ENCODE measurements at regions not wholly inside any gene's neighbourhood (a gene's known extent, or its start where the extent isn't known, plus 50 kb on each side); places are given as distances from the start of the nearest gene placed in this dataset.
A peak's percentile ranks its signal among the peaks of the same experiment; 100 is the strongest.

GRCh38 chr12:67427336-67427735 lies 158.2 kb downstream of the CAND1 start:
- no peak for DNase-seq

DNA sequence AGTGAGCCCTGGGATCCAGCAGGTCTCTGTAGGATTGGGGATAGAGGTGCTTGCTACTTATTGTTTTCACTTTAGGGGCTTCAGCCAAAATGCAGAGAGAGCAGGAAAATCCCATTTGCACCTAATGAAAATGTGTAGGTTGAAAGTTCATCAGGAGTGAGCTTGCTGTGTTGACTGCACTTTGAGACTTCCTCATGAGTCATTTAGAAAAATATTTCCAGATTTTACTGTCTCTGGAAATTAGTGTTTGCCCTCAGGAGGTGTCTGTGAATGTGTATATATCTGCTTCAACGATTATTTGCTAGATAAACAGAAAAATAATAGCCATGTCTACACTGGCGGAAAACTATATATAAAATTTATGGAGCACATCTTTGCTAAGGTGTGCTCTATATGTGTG lies 159.3 kb downstream of the CAND1 start:
- no peak for DNase-seq

- DNase-seq, result no peak
Measured at GRCh38 chr12:67430708-67431335, 161.7 kb downstream of the CAND1 start.

DNA sequence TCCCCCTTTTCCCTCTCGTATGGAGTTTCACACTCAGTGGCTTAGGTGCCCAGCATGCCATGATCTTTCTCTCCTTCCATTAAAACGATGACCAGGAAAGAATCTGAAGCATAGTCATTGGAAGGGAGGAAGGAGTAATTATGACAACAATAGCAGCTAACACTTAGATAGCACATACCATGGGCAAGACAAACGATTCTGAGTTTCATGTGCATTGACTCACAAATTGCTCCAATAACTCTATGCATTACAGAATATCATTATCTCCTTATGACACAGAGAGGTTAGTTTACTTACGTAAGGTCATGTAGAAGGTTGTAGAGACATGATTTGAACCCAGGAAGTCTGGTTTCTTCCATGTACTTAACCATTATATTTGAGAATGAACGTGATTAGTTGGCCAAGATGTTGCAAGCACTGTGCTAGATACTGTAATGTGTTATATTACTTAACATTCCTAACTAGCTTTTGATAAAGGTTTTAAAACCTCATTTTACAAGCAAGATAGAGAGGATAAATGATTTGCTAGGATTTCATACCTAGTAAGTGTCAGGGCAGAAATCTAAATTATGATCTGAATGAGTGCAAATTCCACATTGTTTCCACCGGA lies 162.4 kb downstream of the CAND1 start:
- no peak for DNase-seq

GRCh38 chr12:67433385-67434175 lies 164.4 kb downstream of the CAND1 start:
- no peak for DNase-seq

DNA sequence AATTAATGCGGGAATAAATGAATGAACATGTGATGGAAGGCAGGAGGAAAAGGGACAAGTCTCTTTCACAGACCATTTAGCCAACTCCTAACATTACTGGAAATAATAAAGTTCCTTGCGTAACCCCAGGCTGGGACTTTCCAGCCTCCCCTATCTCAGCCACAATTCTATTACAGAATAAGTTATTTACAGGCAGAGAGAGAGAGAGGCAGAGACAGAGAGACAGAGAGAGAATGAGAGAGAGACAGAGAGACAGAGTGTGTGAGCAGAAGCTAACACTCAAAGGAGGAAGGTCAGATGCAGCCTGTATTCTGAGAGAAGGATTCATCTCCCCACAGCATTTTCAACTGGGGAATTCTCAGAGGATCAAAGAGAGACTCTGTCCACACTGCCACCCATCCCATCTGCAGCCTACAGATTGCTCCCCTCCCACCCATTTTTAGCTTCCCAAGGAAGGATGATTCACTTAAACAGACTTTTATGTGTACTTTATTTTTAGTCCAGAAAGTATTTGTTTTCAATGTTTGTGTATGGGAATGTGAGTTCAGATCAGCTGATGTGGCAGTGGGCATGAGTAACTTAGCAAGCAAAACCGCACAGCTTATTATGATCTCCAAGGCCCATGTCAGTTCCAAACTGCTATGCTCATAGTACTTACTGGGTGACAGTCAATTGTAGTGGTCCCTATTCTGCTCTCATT lies 165.7 kb downstream of the CAND1 start:
- no peak for DNase-seq

GRCh38 chr12:67436230-67436629 lies 167.1 kb downstream of the CAND1 start:
- no peak for DNase-seq

DNA sequence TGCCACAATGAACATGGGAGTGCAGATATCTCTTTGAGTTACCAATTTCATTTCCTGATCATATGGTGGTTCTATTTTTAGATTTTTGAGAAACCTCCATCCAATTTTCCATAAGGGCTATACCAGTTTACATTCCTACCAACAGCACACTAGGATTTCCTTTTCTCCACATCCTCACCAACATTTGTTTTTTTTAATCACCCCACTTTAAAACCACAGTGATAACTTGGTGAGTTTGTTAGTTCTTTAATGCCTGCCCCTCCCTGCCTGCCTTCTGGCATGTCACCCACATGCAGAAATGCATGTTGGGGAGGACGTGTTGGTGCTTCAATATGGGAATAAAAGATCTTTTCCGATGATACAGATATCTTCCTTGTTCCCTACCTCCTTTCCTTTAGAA lies 167.9 kb downstream of the CAND1 start:
- no peak for DNase-seq

- DNase-seq, result no peak
Measured at GRCh38 chr12:67439611-67440010, 170.5 kb downstream of the CAND1 start.

GRCh38 chr12:67441736-67442346 lies 172.7 kb downstream of the CAND1 start:
- DNase-seq, result peak; percentile 61

- DNase-seq, result no peak
Measured at GRCh38 chr12:67442347-67442841, 173.2 kb downstream of the CAND1 start.

DNA sequence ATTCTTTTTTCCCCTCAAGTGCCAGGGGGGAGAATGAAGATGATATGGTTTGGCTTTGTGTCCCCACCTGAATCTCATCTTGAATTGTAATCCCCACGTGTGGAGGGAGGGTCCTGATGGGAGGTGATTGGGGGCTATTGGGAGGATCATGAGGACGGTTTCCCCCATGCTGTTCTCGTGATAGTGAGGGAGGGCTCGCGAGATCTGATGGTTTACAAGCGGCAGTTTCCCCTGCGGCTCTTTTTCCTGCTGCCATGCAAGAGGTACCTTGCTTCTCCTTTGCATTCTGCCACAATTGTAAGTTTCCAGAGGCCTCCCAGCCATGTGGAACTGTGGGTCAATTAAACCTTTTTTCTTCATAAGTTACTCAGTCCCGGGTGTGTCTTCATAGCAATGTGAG lies 173.7 kb downstream of the CAND1 start:
- DNase-seq, result no peak

DNA sequence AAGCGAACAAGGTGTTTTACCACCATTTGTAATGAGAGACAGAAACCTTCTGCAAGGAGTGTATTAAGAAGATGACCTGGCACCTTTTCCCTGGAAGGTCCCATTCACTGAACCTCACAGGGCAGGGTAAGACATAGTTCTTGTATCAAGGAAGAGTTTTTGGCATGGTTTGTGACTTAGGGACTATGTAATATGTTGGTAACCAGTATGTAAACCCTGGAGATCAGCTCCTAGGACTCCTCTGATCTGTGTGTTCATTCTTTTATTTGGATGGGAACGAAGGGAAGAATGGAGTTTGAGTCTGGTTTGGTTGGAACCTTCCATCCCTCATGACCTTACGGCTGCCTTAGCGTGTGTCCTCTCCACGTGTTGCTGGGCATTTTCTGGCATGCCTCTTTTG lies 175.4 kb downstream of the CAND1 start:
- DNase-seq, result no peak

DNA sequence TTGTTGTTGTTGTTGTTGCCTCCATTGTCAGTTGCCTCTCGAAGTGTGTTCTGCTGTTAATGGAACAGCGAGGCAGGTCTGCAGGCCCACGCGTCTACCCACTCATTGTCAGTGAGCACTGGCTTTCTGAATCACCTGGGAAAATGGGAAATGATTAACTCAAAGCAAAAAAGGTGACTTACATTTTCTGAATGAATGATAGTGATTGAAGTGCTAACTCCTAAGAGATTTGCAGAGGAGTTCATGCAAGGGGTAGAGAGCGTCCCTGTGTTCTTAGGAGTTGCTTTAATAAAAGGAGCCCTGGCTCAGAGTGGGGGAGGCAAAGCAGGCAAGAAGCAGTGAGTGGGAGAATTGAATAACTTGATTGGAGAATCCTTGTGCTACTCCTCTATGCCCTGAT lies 177.6 kb downstream of the CAND1 start:
- DNase-seq, result no peak

DNA sequence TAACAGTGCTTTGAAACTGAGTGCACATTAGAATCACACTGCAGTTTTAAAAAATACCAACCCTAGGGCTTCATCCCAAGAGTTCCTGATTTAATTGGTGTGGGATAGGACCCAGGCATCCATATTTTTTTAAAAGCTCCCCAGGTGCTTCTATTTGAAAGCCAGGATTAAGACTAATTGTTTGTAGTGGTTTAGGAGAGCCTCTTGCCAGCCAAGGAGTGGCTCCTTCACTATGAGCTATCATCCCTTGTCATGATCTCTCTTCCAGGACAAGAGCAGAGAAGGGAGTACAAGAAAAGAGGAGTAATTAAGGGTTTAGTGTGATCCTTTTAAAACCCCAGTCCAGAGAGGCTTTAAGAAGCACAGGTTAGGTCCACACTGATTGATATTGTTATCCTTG lies 178.0 kb downstream of the CAND1 start:
- no peak for DNase-seq

GRCh38 chr12:67449591-67450052 lies 180.5 kb downstream of the CAND1 start:
- DNase-seq, result no peak

DNA sequence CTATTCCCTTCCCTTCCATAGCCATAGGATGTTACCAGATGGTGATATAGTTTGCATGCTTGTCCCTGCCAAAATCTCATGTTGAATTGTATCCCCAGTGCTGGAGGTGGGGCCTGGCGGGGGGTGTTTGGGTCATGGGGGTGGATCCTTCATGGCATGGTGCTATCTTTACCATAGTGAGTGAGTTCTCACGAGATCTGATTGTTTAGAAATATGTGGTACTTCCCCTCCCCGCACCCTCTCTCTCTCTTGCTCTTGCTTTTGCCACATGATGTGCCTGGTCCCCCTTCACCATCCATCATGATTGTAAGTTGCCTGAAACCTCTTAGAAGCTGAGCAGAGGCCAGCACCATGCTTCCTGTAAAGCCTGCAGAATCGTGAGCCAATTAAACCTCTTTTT lies 181.3 kb downstream of the CAND1 start:
- DNase-seq, result no peak

GRCh38 chr12:67451206-67451605 lies 182.0 kb downstream of the CAND1 start:
- no peak for DNase-seq

- DNase-seq, result no peak
Measured at GRCh38 chr12:67452119-67452805, 183.1 kb downstream of the CAND1 start.

GRCh38 chr12:67453191-67453590 lies 184.0 kb downstream of the CAND1 start:
- no peak for DNase-seq

GRCh38 chr12:67455236-67455635 lies 186.1 kb downstream of the CAND1 start:
- DNase-seq, result no peak

DNA sequence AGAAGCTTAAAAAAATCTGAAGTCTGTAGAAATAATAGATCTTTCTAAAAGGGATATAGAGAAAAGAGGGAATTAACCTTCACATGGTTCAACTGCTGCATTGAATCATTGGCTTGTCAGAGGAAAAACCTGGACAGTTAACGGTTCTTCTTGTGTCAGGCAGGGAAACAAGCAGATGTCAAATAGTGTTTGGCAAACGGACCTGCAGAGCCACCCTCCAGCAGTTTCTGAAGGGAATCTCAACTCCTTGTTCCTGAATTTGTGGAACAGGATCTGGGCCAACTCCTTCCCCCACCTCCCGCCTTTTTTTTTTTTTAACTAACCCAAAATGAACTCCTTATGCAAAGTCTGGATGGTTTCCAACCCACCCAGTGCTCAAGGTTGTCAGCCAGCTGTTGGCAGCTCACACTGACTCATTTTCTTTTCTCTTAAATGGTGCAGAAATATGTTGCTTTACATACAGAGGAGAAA lies 187.3 kb downstream of the CAND1 start:
- DNase-seq, result no peak
